ENCODE measurements at regions not wholly inside any gene's neighbourhood (a gene's known extent, or its start where the extent isn't known, plus 50 kb on each side); places are given as distances from the start of the nearest gene placed in this dataset.

DNA sequence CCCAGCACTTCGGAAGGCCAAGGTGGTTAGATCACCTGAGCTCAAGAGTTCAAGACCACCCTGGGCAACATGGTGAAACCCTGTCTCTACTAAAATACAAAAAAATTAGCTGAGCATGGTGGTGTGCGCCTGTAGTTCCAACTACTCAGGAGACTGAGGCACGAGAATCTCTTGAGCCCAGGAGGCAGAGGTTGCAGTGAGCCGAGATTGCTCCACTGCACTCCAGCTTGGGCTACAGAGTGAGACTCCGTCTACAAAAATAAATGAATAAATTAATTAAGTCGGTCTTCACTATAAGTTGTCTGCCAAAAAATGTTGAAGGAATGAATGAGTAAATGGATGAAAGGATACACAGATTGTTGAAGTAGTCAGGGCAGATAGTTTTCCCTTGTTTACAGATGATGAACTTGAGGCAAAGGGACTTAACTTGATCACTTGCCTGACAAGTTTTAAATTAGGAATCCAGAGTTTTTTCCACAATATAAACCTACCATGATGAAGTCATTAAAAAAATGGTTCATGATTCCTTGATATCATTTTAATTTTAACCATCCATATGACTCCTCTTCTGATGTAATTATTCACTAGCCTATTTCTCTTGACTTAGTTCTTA is 130.8 kb downstream of the TLR5 start:
- TF ChIP-seq FOS (IDR thresholded peaks at IDR 0.05; ENCODE audit: low read depth, low read length) (no peak), POLR2A (IDR thresholded peaks at IDR 0.05; ENCODE audit: low read depth, low read length) (no peak), CHD1 (IDR thresholded peaks at IDR 0.05; ENCODE audit: low read depth, low read length) (no peak), RAD21 (IDR thresholded peaks at IDR 0.05; ENCODE audit: low read length) (no peak), MXI1 (IDR thresholded peaks at IDR 0.05; ENCODE audit: borderline replicate concordance, low read depth, low read length) (no peak), MAFK (IDR thresholded peaks at IDR 0.05; ENCODE audit: low read depth, low read length) (no peak), BHLHE40 (IDR thresholded peaks at IDR 0.05; ENCODE audit: low read depth, low read length) (no peak), RCOR1 (IDR thresholded peaks at IDR 0.05; ENCODE audit: insufficient replicate concordance, low read length) (no peak), MAZ (IDR thresholded peaks at IDR 0.05; ENCODE audit: borderline replicate concordance, low read depth, low read length) (no peak), NFE2L2 (IDR thresholded peaks at IDR 0.05; ENCODE audit: low read depth, low read length) (no peak)
- TF ChIP-seq, protein P1, sequence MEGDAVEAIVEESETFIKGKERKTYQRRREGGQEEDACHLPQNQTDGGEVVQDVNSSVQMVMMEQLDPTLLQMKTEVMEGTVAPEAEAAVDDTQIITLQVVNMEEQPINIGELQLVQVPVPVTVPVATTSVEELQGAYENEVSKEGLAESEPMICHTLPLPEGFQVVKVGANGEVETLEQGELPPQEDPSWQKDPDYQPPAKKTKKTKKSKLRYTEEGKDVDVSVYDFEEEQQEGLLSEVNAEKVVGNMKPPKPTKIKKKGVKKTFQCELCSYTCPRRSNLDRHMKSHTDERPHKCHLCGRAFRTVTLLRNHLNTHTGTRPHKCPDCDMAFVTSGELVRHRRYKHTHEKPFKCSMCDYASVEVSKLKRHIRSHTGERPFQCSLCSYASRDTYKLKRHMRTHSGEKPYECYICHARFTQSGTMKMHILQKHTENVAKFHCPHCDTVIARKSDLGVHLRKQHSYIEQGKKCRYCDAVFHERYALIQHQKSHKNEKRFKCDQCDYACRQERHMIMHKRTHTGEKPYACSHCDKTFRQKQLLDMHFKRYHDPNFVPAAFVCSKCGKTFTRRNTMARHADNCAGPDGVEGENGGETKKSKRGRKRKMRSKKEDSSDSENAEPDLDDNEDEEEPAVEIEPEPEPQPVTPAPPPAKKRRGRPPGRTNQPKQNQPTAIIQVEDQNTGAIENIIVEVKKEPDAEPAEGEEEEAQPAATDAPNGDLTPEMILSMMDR (conservative IDR thresholded peaks at IDR 0.05; ENCODE audit: low read depth, low read length): no peak
- TF ChIP-seq, protein P2, sequence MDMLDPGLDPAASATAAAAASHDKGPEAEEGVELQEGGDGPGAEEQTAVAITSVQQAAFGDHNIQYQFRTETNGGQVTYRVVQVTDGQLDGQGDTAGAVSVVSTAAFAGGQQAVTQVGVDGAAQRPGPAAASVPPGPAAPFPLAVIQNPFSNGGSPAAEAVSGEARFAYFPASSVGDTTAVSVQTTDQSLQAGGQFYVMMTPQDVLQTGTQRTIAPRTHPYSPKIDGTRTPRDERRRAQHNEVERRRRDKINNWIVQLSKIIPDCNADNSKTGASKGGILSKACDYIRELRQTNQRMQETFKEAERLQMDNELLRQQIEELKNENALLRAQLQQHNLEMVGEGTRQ (IDR thresholded peaks at IDR 0.05; ENCODE audit: low read depth, low read length): no peak
- TF ChIP-seq, protein P3, sequence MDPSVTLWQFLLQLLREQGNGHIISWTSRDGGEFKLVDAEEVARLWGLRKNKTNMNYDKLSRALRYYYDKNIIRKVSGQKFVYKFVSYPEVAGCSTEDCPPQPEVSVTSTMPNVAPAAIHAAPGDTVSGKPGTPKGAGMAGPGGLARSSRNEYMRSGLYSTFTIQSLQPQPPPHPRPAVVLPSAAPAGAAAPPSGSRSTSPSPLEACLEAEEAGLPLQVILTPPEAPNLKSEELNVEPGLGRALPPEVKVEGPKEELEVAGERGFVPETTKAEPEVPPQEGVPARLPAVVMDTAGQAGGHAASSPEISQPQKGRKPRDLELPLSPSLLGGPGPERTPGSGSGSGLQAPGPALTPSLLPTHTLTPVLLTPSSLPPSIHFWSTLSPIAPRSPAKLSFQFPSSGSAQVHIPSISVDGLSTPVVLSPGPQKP (IDR thresholded peaks at IDR 0.05; ENCODE audit: borderline replicate concordance, low read depth, low read length): no peak
